GM12878 (cell line): ENCODE measurements at regions not wholly inside any gene's neighbourhood (a gene's known extent, or its start where the extent isn't known, plus 50 kb on each side); places are given as distances from the start of the nearest gene placed in this dataset.

Source experiments
- ATAC-seq: fragments of 200-7000 bp; cut with Tn5 transposase; 3 replicates; pipeline ENCODE4 v1.9.1; 2020; ENCODE audit warnings: mild to moderate bottlenecking, moderate library complexity
- BruUV-seq: library from RNA; stranded (reverse); fragments of 400-500 nt; replicated peaks from 2 replicates; lab custom pipeline; 2021; lab: Mats Ljungman, UMichigan
- CTCF ChIA-PET: fragments of 300-600 bp; sonication (Branson Sonifier 250); formaldehyde crosslinking; extraction: SDS; loops from one replicate; lab custom pipeline; 2021; ENCODE audit warnings: inconsistent platforms; lab: Yijun Ruan, JAX
- POLR2A ChIA-PET: fragments of 350-600 bp; formaldehyde crosslinking; extraction: SDS; loops from one replicate; lab custom pipeline; 2021; ENCODE audit warnings: inconsistent platforms; lab: Charles Lee
- RAD21 ChIA-PET: fragments of 300-600 bp; sonication (Branson Sonifier 250); formaldehyde crosslinking; loops from one replicate; lab custom pipeline; 2023; ENCODE audit warnings: antibody characterized with exemption; ENCODE audit not compliant: unreplicated experiment; lab: Charles Lee
- SMC1A ChIA-PET: fragments of 300-600 bp; sonication (Branson Sonifier 250); formaldehyde crosslinking; loops from one replicate; lab custom pipeline; 2023; ENCODE audit not compliant: unreplicated experiment, uncharacterized antibody; lab: Charles Lee
- DNase-seq: peaks from one replicate; pipeline ENCODE4 v3.0.0-alpha.2; 2011; ENCODE audit warnings: low read depth, low spot score
- FAIRE-seq: peaks from 3 replicates; lab custom pipeline; 2011; peaks lifted over from hg19 to GRCh38; lab: Jason Lieb, UNC
- H2AFZ ChIP-seq: 2 replicates; pipeline ENCODE4 v1.6.0; 2011; ENCODE audit warnings: low read depth, low read length, control low read depth; ENCODE audit not compliant: control insufficient read depth
- H3K27ac ChIP-seq: 2 replicates; pipeline ENCODE4 v1.5.1; 2011; ENCODE audit warnings: control low read depth; ENCODE audit not compliant: control insufficient read depth, insufficient read depth
- H3K27me3 ChIP-seq, 2 experiments: replicated peaks in 1 of 2; 2 replicates each; pipeline versions ENCODE4 v1.6.0 to v1.6.1; 2011; ENCODE audit warnings: low read length in 1 of 2; ENCODE audit not compliant: control insufficient read depth in 2 of 2, insufficient read depth in 2 of 2
- H3K36me3 ChIP-seq, 2 experiments: 2 replicates each; pipeline ENCODE4 v1.5.1; 2011; ENCODE audit warnings: low read length in 1 of 2; ENCODE audit not compliant: control insufficient read depth in 2 of 2, insufficient read depth in 2 of 2
- H3K4me1 ChIP-seq: 2 replicates; pipeline ENCODE4 v1.6.1; 2011; ENCODE audit warnings: mild to moderate bottlenecking, low read length, moderate library complexity, mixed read lengths; ENCODE audit not compliant: control insufficient read depth, insufficient read depth
- H3K4me2 ChIP-seq: 2 replicates; pipeline ENCODE4 v1.6.0; 2011; ENCODE audit warnings: control low read depth; ENCODE audit not compliant: control insufficient read depth, insufficient read depth
- H3K4me3 ChIP-seq: fragments of 200-600 bp; sonication (generic); 2 replicates; pipeline ENCODE4 v1.5.1; 2016
- H3K79me2 ChIP-seq: 2 replicates; pipeline ENCODE4 v1.6.0; 2011; ENCODE audit warnings: low read length; ENCODE audit not compliant: control insufficient read depth, insufficient read depth
- H3K9ac ChIP-seq: 2 replicates; pipeline ENCODE4 v1.8.0; 2011; ENCODE audit warnings: low read length, control low read depth, mixed read lengths; ENCODE audit not compliant: control insufficient read depth, insufficient read depth
- H3K9me3 ChIP-seq: replicated peaks from 3 replicates; pipeline ENCODE4 v1.5.1; 2011; ENCODE audit warnings: mild to moderate bottlenecking, low read length; ENCODE audit not compliant: control insufficient read depth, insufficient read depth
- H4K20me1 ChIP-seq: 2 replicates; pipeline ENCODE4 v1.6.0; 2011; ENCODE audit not compliant: control insufficient read depth, insufficient read depth
- CHD2 ChIP-seq: IDR thresholded peaks from 2 replicates; pipeline ENCODE4 v1.6.1; 2011; ENCODE audit warnings: low read depth, low read length, improper control_type of control experiment, borderline replicate concordance
- CHD4 ChIP-seq: fragments of 200-600 bp; sonication (generic); IDR thresholded peaks from 2 replicates; pipeline ENCODE4 v1.6.1; 2016; ENCODE audit warnings: mild to moderate bottlenecking
- HCFC1 ChIP-seq: fragments of 150-350 bp; IDR thresholded peaks from 2 replicates; pipeline ENCODE4 v1.6.1; 2014; ENCODE audit warnings: low read length
- HDAC6 ChIP-seq: fragments of 200-600 bp; sonication (generic); IDR thresholded peaks from one replicate; pipeline ENCODE4 v1.8.0; 2017; ENCODE audit warnings: antibody characterized with exemption; ENCODE audit not compliant: unreplicated experiment
- KDM1A ChIP-seq: fragments of 200-600 bp; sonication (generic); IDR thresholded peaks from 2 replicates; pipeline ENCODE4 v1.6.1; 2016; ENCODE audit warnings: borderline replicate concordance
- KLF5 ChIP-seq: fragments of 450-650 bp; IDR thresholded peaks from 2 replicates; pipeline ENCODE4 v1.6.1; 2014; ENCODE audit warnings: mild to moderate bottlenecking; ENCODE audit not compliant: partially characterized antibody
- MEF2A ChIP-seq: IDR thresholded peaks from 2 replicates; pipeline ENCODE4 v1.6.1; 2011; ENCODE audit warnings: low read depth, mild to moderate bottlenecking, low read length, moderate library complexity; ENCODE audit not compliant: insufficient read depth
- MEF2B ChIP-seq: fragments of 450-650 bp; IDR thresholded peaks from 2 replicates; pipeline ENCODE4 v1.6.1; 2018; ENCODE audit warnings: mild to moderate bottlenecking, moderate library complexity; ENCODE audit not compliant: partially characterized antibody, poor library complexity, severe bottlenecking
- NR2C1 ChIP-seq: fragments of 450-650 bp; IDR thresholded peaks from 2 replicates; pipeline ENCODE4 v1.6.1; 2017; ENCODE audit warnings: antibody characterized with exemption, mild to moderate bottlenecking, moderate library complexity
- RCOR1 ChIP-seq: conservative IDR thresholded peaks from 2 replicates; pipeline ENCODE4 v1.6.1; 2012; ENCODE audit warnings: low read depth, low read length, improper control_type of control experiment
- SPI1 ChIP-seq: IDR thresholded peaks from 2 replicates; pipeline ENCODE4 v1.6.1; 2011; ENCODE audit warnings: low read depth, mild to moderate bottlenecking, low read length, moderate library complexity, borderline replicate concordance; ENCODE audit not compliant: insufficient read depth
- WRNIP1 ChIP-seq: IDR thresholded peaks from 2 replicates; pipeline ENCODE4 v1.6.1; 2011; ENCODE audit warnings: low read depth, low read length, improper control_type of control experiment, borderline replicate concordance
- YBX1 ChIP-seq: fragments of 450-650 bp; IDR thresholded peaks from 2 replicates; pipeline ENCODE4 v1.6.1; 2016; ENCODE audit warnings: antibody characterized with exemption
- WGBS: methylation state at CpG from one replicate; pipeline ENCODE4 v1.1.6; 2016; ENCODE audit warnings: low lambda C conversion rate; ENCODE audit not compliant: insufficient replicate concordance, insufficient coverage; ENCODE audit errors: missing lambda C conversion rate; 5-methylcytosine and 5-hydroxymethylcytosine counted together
- in situ Hi-C: fragments of 300-500 bp; cut with MboI; formaldehyde crosslinking; loops from 9 replicates; pipeline ENCODE4 v1.14.3; 2018; ENCODE audit warnings: mixed read lengths
- intact Hi-C: fragments of 100-400 bp; cut with micrococcal nuclease; formaldehyde crosslinking; loops from one replicate; pipeline ENCODE4 v1.14.2; 2022; ENCODE audit not compliant: unreplicated experiment
- TF ChIP-seq, protein P1 (sequence below): fragments of 450-650 bp; formaldehyde crosslinking; IDR thresholded peaks from 2 replicates; pipeline ENCODE4 v1.4.0; 2020; ENCODE audit warnings: mild to moderate bottlenecking, moderate library complexity
- TF ChIP-seq, protein P2 (sequence below): fragments of 450-650 bp; IDR thresholded peaks from 2 replicates; pipeline ENCODE4 v1.6.1; 2017; ENCODE audit warnings: mild to moderate bottlenecking, low read depth, inconsistent platforms; ENCODE audit not compliant: poor library complexity, severe bottlenecking
- TF ChIP-seq, protein P3 (sequence below): IDR thresholded peaks from 2 replicates; pipeline ENCODE4 v1.6.1; 2011; ENCODE audit warnings: low read depth, mild to moderate bottlenecking, low read length, moderate library complexity, borderline replicate concordance; ENCODE audit errors: extremely low read depth

DNA sequence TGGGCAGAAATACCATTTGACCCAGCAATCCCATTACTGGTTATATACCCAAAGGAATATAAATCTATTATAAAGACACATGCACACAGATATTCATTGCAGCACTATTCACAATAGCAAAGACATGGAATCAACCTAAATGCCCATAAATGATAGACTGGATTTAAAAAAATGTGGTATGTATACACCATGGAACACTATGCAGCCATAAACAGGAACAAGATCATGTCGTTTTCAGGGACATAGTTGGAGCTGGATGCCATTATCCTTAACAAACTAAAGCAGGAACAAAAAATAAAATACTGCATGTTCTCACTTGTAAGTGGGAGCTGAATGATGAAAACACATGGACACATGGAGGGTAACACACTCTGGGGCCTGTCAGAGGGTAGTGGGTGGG is 335.6 kb downstream of the BTG1 start (continued):
- TF ChIP-seq, protein P1, sequence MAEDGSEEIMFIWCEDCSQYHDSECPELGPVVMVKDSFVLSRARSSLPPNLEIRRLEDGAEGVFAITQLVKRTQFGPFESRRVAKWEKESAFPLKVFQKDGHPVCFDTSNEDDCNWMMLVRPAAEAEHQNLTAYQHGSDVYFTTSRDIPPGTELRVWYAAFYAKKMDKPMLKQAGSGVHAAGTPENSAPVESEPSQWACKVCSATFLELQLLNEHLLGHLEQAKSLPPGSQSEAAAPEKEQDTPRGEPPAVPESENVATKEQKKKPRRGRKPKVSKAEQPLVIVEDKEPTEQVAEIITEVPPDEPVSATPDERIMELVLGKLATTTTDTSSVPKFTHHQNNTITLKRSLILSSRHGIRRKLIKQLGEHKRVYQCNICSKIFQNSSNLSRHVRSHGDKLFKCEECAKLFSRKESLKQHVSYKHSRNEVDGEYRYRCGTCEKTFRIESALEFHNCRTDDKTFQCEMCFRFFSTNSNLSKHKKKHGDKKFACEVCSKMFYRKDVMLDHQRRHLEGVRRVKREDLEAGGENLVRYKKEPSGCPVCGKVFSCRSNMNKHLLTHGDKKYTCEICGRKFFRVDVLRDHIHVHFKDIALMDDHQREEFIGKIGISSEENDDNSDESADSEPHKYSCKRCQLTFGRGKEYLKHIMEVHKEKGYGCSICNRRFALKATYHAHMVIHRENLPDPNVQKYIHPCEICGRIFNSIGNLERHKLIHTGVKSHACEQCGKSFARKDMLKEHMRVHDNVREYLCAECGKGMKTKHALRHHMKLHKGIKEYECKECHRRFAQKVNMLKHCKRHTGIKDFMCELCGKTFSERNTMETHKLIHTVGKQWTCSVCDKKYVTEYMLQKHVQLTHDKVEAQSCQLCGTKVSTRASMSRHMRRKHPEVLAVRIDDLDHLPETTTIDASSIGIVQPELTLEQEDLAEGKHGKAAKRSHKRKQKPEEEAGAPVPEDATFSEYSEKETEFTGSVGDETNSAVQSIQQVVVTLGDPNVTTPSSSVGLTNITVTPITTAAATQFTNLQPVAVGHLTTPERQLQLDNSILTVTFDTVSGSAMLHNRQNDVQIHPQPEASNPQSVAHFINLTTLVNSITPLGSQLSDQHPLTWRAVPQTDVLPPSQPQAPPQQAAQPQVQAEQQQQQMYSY, result no peak
- no peak for TF ChIP-seq SPI1
- no peak for TF ChIP-seq RCOR1
- TF ChIP-seq NR2C1, result no peak
- no peak for TF ChIP-seq CHD4
- TF ChIP-seq YBX1, result no peak

DNA sequence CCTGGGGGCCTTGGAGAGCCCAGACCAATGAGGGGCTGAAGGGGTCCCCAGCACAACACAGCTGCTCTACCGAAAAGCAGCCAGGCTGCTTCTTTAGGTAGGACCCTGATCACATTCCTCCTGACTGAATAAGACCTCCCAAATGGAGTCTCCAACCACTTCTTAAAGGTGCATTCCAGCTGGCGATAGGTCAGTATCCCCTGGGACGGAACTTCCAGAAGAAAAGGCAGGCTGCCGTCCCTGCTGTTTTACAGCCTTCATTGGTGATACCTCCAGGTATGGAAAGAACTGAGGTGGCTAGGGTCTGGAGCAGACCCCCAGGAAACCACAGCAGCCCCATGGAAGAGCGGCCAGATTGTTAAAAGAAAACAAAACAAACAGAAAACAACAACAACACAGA is 340.6 kb downstream of the BTG1 start:
- no peak for DNase-seq
- no peak for ATAC-seq
- ChIA-PET POLR2A (no interaction called here), SMC1A (no interaction called here), RAD21 (no interaction called here), CTCF (no interaction called here)
- Histone ChIP-seq H3K27me3 (no peaks in the 10 kb centered on the region), H3K36me3 (no peaks in the 10 kb centered on the region), H3K9ac (no peak overlapping the region), H3K4me2 (no peak overlapping the region), H4K20me1 (no peaks in the 10 kb centered on the region), H3K9me3 (no peaks in the 10 kb centered on the region; the same call in 2 of the 3 replicates), H3K79me2 (no peaks in the 10 kb centered on the region), H3K27ac (no peak overlapping the region), H3K4me1 (no peaks in the 10 kb centered on the region), H2AFZ (no peak overlapping the region), H3K4me3 (no peak overlapping the region)
- no peak for FAIRE-seq
- 85% methylated on average over 5 of the region's 5 CpGs for WGBS
- in situ Hi-C loops, result no loop called here
- intact Hi-C loops, result no loop called here
- BruUV-seq, result no TSS peak
- no peak for TF ChIP-seq MEF2A
- no peak for TF ChIP-seq WRNIP1
- TF ChIP-seq MEF2B, result no peak
- no peak for TF ChIP-seq HCFC1
- TF ChIP-seq, protein P2, sequence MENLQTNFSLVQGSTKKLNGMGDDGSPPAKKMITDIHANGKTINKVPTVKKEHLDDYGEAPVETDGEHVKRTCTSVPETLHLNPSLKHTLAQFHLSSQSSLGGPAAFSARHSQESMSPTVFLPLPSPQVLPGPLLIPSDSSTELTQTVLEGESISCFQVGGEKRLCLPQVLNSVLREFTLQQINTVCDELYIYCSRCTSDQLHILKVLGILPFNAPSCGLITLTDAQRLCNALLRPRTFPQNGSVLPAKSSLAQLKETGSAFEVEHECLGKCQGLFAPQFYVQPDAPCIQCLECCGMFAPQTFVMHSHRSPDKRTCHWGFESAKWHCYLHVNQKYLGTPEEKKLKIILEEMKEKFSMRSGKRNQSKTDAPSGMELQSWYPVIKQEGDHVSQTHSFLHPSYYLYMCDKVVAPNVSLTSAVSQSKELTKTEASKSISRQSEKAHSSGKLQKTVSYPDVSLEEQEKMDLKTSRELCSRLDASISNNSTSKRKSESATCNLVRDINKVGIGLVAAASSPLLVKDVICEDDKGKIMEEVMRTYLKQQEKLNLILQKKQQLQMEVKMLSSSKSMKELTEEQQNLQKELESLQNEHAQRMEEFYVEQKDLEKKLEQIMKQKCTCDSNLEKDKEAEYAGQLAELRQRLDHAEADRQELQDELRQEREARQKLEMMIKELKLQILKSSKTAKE, result no peak
- no peak for TF ChIP-seq CHD2
- no peak for TF ChIP-seq KLF5
- no peak for TF ChIP-seq KDM1A
- no peak for TF ChIP-seq HDAC6
- TF ChIP-seq, protein P3, sequence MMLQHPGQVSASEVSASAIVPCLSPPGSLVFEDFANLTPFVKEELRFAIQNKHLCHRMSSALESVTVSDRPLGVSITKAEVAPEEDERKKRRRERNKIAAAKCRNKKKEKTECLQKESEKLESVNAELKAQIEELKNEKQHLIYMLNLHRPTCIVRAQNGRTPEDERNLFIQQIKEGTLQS, result no peak
- TF ChIP-seq NR2C1, result no peak
